Peyer's patch (tissue), 4 donors: ENCODE measurements at regions not wholly inside any gene's neighbourhood (a gene's known extent, or its start where the extent isn't known, plus 50 kb on each side); places are given as distances from the start of the nearest gene placed in this dataset.

Experiments used
- POLR2A ChIP-seq, 2 donors: fragments of 450-650 bp; IDR thresholded peaks; one replicate each; pipeline ENCODE4 v1.5.1; 2017; ENCODE audit warnings: antibody characterized with exemption in 2 of 2, mild to moderate bottlenecking in 2 of 2, moderate library complexity in 2 of 2
- TF ChIP-seq, protein P1 (sequence below), 6 experiments: fragments of 450-650 bp in 4 of 6; fragments of 200-600 bp in 2 of 6; sonication (generic) in 1 of 6; IDR thresholded peaks; one replicate each; pipeline ENCODE4 v1.5.1; 2017 to 2019; ENCODE audit warnings: antibody characterized with exemption in 6 of 6, mild to moderate bottlenecking in 3 of 6, moderate library complexity in 1 of 6

DNA sequence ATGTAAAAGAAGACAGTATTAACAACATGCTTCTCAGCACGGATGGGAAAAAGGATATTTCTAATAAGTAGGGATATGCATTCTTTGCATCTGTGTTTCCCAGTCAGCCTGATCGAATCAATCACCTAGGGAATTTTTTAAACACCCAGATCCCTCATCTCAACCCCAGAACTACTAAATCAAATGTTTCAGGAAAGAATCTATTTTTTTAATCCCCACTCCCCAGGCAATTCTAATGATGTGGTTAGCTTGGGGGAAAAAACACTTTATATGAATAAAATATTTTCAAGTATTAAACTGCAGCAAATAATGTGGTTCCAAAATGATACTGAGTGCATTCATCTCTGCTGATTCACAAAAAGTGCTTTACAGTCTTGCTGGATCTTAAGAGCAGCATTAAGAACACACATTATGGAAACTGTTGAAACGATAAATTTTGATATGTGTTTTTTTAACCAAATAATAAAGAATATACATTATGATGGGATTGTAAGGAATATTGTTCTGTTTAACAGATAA, 68.7 kb upstream of the GUCY1A1 start:
- TF ChIP-seq, protein P1, sequence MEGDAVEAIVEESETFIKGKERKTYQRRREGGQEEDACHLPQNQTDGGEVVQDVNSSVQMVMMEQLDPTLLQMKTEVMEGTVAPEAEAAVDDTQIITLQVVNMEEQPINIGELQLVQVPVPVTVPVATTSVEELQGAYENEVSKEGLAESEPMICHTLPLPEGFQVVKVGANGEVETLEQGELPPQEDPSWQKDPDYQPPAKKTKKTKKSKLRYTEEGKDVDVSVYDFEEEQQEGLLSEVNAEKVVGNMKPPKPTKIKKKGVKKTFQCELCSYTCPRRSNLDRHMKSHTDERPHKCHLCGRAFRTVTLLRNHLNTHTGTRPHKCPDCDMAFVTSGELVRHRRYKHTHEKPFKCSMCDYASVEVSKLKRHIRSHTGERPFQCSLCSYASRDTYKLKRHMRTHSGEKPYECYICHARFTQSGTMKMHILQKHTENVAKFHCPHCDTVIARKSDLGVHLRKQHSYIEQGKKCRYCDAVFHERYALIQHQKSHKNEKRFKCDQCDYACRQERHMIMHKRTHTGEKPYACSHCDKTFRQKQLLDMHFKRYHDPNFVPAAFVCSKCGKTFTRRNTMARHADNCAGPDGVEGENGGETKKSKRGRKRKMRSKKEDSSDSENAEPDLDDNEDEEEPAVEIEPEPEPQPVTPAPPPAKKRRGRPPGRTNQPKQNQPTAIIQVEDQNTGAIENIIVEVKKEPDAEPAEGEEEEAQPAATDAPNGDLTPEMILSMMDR (IDR thresholded peaks at IDR 0.05), result no peak
- TF ChIP-seq POLR2A (IDR thresholded peaks at IDR 0.05), result no peak
